PFSK-1 (cell line): ENCODE measurements at regions not wholly inside any gene's neighbourhood (a gene's known extent, or its start where the extent isn't known, plus 50 kb on each side); places are given as distances from the start of the nearest gene placed in this dataset.

Experiments used
- FOXP2 ChIP-seq: optimal IDR thresholded peaks from 2 replicates; pipeline ENCODE3; 2011; ENCODE audit warnings: borderline replicate concordance, control low read depth, inconsistent platforms; ENCODE audit not compliant: insufficient read depth; ENCODE audit errors: extremely low read length, extremely low read depth
- POLR2AphosphoS5 ChIP-seq: IDR thresholded peaks from 2 replicates; pipeline ENCODE4 v1.6.1; 2012; ENCODE audit warnings: low read depth, mild to moderate bottlenecking, control low read depth, low read length, moderate library complexity
- SIN3A ChIP-seq: IDR thresholded peaks from 2 replicates; pipeline ENCODE4 v1.6.1; 2012; ENCODE audit warnings: mild to moderate bottlenecking, low read length, moderate library complexity, borderline replicate concordance; ENCODE audit not compliant: insufficient read depth
- TAF1 ChIP-seq: IDR thresholded peaks from 2 replicates; pipeline ENCODE4 v1.6.1; 2012; ENCODE audit warnings: low read length, control low read depth, borderline replicate concordance; ENCODE audit not compliant: insufficient read depth

GRCh38 chr13:74644229-74644628 lies 510.0 kb upstream of the KLF12 start:
- no peak for TF ChIP-seq POLR2AphosphoS5
- TF ChIP-seq TAF1 = no peak
- no peak for TF ChIP-seq FOXP2
- TF ChIP-seq SIN3A = no peak
